Cerebellar cortex (tissue), 1 donor: ENCODE measurements at regions not wholly inside any gene's neighbourhood (a gene's known extent, or its start where the extent isn't known, plus 50 kb on each side); places are given as distances from the start of the nearest gene placed in this dataset.

Experiments used
- DNase-seq: peaks from one replicate; pipeline ENCODE4 v3.0.0-alpha.2; 2015; ENCODE audit warnings: low spot score

GRCh38 chr2:128726236-128726635 is 407.6 kb upstream of the HS6ST1 start:
- DNase-seq: no peak

- no peak for DNase-seq
These were observed 408.2 kb upstream of the HS6ST1 start for GRCh38 chr2:128726911-128727310.

GRCh38 chr2:128727404-128727803 is 408.7 kb upstream of the HS6ST1 start:
- DNase-seq: no peak

GRCh38 chr2:128727914-128728313 is 409.2 kb upstream of the HS6ST1 start:
- no peak for DNase-seq

GRCh38 chr2:128729051-128729450 is 410.4 kb upstream of the HS6ST1 start:
- DNase-seq: no peak

GRCh38 chr2:128731994-128732650 is 413.5 kb upstream of the HS6ST1 start:
- no peak for DNase-seq

- no peak for DNase-seq
These were observed 414.3 kb upstream of the HS6ST1 start for GRCh38 chr2:128732976-128733431.

GRCh38 chr2:128733450-128733849 is 414.8 kb upstream of the HS6ST1 start:
- DNase-seq: no peak

GRCh38 chr2:128734521-128735295 is 416.0 kb upstream of the HS6ST1 start:
- no peak for DNase-seq

GRCh38 chr2:128735296-128735960 is 416.8 kb upstream of the HS6ST1 start:
- DNase-seq: no peak

- no peak for DNase-seq
These were observed 417.5 kb upstream of the HS6ST1 start for GRCh38 chr2:128736046-128736688.

GRCh38 chr2:128736689-128737545 is 418.2 kb upstream of the HS6ST1 start:
- peak; percentile 78 for DNase-seq

- no peak for DNase-seq
These were observed 418.8 kb upstream of the HS6ST1 start for GRCh38 chr2:128737546-128737826.

- DNase-seq: no peak
These were observed 419.9 kb upstream of the HS6ST1 start for GRCh38 chr2:128738446-128739110.

- no peak for DNase-seq
These were observed 423.8 kb upstream of the HS6ST1 start for GRCh38 chr2:128742467-128742866.

- DNase-seq: no peak
These were observed 427.3 kb upstream of the HS6ST1 start for GRCh38 chr2:128745946-128746345.

- no peak for DNase-seq
These were observed 427.7 kb upstream of the HS6ST1 start for GRCh38 chr2:128746356-128746755.

- DNase-seq: no peak
These were observed 429.7 kb upstream of the HS6ST1 start for GRCh38 chr2:128748336-128748735.

GRCh38 chr2:128748835-128749605 is 430.4 kb upstream of the HS6ST1 start:
- DNase-seq: no peak
